Limb (tissue), 2 donors: ENCODE measurements at regions not wholly inside any gene's neighbourhood (a gene's known extent, or its start where the extent isn't known, plus 50 kb on each side); places are given as distances from the start of the nearest gene placed in this dataset.

Experiments
- DNase-seq, 2 donors: peaks; one replicate each; pipeline ENCODE4 v3.0.0-alpha.2; 2016; ENCODE audit errors: extremely low spot score in 2 of 2

DNA sequence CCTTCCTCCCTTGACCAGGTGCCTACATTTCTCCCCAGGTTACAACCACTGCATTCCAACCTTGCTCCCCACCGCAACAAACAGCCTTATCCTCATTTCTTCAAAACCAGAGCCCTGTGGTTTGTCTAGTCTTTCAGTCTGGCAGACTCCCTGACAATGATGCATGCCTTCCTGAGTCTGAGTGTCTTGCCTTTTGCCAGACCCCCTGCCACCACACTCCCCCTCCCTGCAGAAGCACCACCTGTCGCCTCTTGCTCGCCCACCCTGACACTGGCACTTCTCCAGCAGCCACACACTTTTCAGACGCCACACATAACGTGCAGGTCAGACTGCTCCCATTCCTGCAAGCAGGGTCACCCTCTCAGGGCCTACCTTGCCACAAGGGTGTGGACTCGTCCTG is 349.2 kb upstream of the NOCT start:
- DNase-seq = no peak

- no peak for DNase-seq
Observed at GRCh38 chr4:138665851-138666250, 349.7 kb upstream of the NOCT start.

- no peak for DNase-seq
Observed at GRCh38 chr4:138663883-138664282, 351.7 kb upstream of the NOCT start.

GRCh38 chr4:138659812-138660316 is 355.7 kb upstream of the NOCT start:
- DNase-seq = no peak

DNA sequence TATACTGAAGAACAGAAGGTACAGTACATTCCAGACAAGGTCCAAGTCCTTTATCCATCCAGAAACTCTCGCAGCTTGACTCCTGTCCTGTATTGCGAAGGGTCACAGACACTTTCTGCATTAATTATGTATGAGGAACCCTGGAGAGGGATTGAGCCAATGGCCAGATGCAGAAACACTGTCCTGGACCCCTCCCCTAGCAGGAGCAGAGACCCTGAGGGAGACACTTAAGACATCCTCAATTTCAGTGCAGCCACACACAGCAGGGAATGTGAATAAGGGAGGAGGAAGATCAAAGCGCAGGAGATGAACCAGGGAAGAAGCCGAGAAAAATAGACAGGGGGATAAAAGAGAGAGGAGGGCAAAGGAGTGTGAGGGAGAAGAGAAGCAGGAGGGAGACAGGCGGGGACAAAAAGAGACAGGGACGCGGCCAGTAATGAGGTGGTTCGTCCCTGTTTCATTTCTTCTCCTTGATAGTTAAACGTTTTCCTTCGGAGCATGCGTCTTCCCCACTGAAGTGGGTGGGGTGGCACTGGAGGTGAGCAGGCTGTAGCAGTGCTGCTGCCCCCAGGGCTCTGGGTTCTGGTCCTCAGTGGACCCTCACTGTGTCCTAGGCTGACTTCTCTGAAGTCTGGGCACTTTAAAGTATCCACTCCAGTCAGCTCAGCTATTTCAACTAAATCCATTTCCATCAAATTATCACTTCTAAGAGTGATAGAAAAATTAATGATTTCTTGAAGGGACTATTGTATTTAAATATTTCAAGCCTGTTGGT is 356.4 kb upstream of the NOCT start:
- no peak for DNase-seq

- DNase-seq = no peak
Observed at GRCh38 chr4:138658518-138658917, 357.1 kb upstream of the NOCT start.

DNA sequence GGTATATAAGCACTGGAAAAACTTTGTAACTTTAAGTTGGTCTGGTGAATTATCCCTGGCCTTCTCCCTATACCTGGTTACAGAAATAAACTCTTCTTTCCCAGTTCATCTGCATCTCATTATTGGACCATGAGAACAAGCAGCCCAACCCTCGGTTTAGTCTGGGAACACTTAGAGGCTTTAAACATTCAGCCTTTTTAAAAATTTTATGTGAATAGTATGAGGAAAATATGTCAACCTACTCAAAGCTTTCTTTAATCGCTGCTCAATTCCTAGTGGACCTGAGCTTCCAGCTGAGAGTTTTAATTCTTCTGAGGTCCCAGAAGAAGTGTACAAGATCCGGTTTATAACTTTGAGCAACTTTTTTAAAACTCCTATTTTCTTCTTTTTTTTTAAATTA is 358.6 kb upstream of the NOCT start:
- DNase-seq = peak in 1 of 2 donors; percentile 67

GRCh38 chr4:138655985-138656384 is 359.6 kb upstream of the NOCT start:
- DNase-seq = no peak

DNA sequence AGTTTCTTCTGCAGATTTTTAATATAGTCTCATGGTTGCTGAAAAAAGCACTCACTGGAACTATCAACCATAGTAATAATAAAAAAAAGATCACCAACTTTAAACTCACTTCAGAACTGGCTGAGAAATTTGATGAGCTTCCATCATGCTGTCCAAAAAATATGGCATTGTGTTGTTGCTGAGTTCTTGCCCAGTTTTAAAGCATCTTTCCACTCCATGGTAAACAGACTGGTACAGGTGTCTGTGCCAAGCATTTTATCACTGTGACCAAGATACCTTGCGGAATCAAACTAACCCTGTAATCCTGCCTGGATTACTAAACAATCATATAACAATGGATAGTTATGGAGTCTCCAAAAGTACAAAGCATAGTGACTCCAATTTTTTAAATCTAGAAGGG is 360.3 kb upstream of the NOCT start:
- no peak for DNase-seq

DNA sequence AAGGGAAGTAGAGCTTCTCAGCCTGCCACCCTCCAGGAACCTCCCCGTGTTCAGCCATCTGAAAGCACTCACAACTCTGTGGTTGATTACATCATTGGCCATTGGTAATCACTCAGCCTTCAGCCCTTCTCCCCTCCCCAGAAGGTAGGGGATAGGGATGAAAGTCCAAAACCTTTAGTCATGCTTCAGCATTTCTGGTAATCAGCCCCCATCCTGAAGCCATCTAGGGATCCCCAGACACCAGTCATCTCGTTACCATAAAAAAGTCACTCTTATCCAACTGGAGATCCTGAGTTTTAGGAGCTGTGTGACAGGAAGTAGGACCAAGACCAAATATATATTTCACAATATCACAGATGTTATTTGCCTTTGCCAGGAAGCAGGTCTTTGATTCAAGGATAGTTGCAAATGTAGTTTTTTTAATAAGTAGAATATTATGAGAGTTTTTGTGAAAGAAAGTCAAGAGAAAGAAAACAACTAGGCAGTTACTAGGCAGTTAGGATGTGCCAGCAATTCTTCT is 364.6 kb upstream of the NOCT start:
- peak in 1 of 2 donors; percentile 35 for DNase-seq

DNA sequence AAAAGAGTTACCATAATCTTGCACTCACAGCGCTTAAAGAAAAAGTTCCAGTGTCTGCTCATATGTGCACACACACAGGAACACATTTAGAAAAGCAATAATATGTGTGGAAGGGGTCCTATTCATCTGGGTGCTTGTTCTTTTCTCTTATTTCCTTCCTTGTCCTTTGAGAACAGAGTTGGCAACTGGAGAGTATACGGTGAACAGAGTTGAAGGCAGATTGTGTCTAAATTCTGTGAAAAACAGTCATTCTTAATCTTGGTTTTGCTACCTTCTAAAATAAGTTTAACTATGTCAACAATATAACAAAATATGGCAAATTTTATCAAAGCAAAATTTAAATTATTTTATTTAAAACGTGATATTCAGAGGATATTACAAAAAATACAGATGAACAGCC is 365.1 kb upstream of the NOCT start:
- DNase-seq = no peak

- no peak for DNase-seq
Observed at GRCh38 chr4:138647433-138647832, 368.1 kb upstream of the NOCT start.

- DNase-seq = no peak
Observed at GRCh38 chr4:138646383-138646782, 369.2 kb upstream of the NOCT start.

DNA sequence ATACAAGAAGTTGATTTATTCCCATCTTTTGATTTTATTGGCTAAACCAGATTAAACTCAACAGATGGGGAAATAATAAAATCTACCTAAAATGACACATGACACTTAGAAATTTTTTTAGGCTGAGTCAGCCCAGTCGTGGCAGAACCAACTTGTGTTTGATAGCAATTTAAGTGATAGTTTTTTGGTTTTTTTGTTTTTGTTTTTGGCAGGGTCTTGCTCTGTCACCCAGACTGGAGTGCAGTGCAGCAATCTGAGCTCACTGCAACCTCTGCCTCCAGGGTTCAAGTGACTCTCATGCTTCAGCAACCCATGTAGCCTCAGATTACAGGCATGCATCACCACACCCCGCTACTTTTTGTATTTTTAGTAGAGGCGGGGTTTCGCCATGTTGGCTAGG is 370.3 kb upstream of the NOCT start:
- no peak for DNase-seq

GRCh38 chr4:138644322-138644721 is 371.3 kb upstream of the NOCT start:
- no peak for DNase-seq

- DNase-seq = no peak
Observed at GRCh38 chr4:138643827-138644226, 371.8 kb upstream of the NOCT start.

DNA sequence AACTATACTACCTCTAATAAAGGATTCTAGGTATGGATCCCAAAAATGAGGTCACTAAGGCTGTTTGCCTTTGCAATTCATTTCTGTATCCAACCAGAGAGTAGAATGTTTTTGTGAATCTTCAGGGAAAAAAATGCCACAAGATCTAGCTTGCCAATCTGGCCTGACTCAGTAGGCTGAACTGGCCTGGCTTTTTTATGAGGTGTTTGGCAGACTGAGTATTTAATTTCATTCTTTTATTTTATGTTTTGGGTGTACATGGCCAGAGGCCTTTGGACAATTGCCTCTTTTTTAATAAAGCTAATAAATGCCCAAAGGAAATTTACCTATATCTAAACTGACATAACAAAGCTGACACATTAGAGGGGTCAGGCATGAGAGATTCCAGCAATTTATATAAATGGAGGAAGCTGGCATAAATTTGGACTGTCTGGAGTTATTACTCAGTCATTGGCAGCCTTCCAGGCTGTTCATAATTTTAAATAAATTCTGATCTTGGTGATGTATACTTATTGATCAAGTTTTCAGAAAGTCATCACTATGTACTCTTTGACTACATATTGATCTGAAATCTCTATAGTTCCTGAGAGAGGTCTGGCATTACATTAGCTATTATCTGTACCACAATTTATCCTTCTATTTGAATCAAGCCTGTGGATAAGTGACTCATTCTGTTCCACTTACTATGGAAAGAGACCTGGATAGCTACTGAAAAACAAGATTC is 376.4 kb upstream of the NOCT start:
- no peak for DNase-seq

DNA sequence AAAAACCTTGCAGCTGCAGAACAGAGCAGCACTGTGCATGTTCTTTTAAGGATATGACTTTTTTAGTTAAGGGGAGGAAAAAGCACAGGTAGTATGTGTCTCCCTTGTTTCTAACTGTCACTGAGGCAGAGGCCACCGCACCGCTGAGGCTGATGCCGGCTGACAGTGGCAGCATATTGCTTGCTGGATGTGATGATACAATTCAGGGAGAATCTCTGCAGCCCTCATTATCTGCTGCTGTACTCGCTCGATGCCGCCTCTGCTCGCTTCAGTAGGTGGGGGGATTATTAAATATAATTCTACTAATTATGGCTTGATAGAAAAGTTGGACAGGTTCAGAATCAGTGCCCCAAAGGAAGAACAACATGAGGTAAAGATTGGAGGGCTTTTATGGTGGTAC is 378.8 kb upstream of the NOCT start:
- DNase-seq = no peak

- DNase-seq = no peak
Observed at GRCh38 chr4:138634915-138635314, 380.7 kb upstream of the NOCT start.

- DNase-seq = no peak
Observed at GRCh38 chr4:138633580-138633904, 382.0 kb upstream of the NOCT start.

DNA sequence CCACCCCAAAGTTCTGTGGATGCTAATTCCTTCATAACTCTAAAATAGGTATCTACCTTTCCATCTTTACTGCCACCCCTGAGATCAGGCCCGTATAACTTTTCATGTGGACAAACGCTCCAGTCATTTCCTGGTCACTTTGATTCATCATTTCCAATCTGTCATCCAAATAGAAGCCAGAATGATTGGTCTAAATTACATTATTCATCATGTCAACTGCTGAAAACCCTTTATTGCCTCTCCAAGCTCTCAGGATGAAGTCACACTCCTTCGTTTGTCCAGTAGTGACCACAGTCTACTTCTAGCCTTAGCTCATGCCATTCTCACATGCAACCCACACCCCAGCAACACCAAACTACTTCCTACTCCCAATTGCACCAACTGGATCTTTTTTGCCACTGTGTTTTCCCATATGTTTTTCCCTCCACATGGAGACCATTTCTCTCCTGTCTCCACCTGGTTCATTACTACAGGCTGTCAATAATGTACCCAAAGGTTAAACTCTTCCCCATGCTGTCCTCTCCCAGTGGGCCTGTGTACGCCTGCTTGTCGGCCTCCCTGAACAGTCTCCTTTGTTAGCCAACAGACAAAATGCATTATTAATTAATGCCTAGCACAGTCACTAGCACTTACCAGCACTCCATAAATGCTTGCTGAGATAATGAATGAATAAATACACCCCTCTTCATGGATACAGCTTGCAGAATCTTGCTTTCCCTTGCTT is 382.6 kb upstream of the NOCT start:
- DNase-seq = no peak

- no peak for DNase-seq
Observed at GRCh38 chr4:138630666-138631065, 384.9 kb upstream of the NOCT start.
